Tibial nerve (tissue), 4 donors: ENCODE measurements at regions not wholly inside any gene's neighbourhood (a gene's known extent, or its start where the extent isn't known, plus 50 kb on each side); places are given as distances from the start of the nearest gene placed in this dataset.

Source experiments
- DNase-seq, 2 donors: peaks; one replicate each; pipeline ENCODE4 v3.0.0-alpha.2; 2019; ENCODE audit warnings: low spot score in 2 of 2
- H3K27ac ChIP-seq, 4 donors: fragments of 200-600 bp; sonication (generic) in 3 of 4; one replicate each; pipeline ENCODE4 v1.5.1; 2017 to 2019; ENCODE audit warnings: mild to moderate bottlenecking in 1 of 4
- H3K27me3 ChIP-seq, 2 donors: fragments of 200-600 bp; sonication (generic) in 1 of 2; one replicate each; pipeline versions ENCODE4 v1.5.1 to v1.6.0; 2017 to 2019
- H3K36me3 ChIP-seq, 3 donors: fragments of 200-600 bp; sonication (generic); one replicate each; pipeline ENCODE4 v1.5.1; 2018 to 2019
- H3K4me1 ChIP-seq, 4 donors: fragments of 200-600 bp; sonication (generic) in 3 of 4; one replicate each; pipeline ENCODE4 v1.5.1; 2017 to 2019
- H3K4me3 ChIP-seq, 4 donors: fragments of 200-600 bp; sonication (generic) in 3 of 4; one replicate each; pipeline ENCODE4 v1.5.1; 2017 to 2019; ENCODE audit warnings: mild to moderate bottlenecking in 1 of 4, moderate library complexity in 1 of 4
- H3K9me3 ChIP-seq, 4 donors: fragments of 200-600 bp; sonication (generic) in 3 of 4; one replicate each; pipeline ENCODE4 v1.5.1; 2017 to 2019
- EP300 ChIP-seq, 2 donors: sonication (generic); formaldehyde crosslinking; IDR thresholded peaks; one replicate each; pipeline ENCODE4 v1.6.1; 2017; ENCODE audit warnings: antibody characterized with exemption in 2 of 2, mild to moderate bottlenecking in 1 of 2
- POLR2A ChIP-seq, 2 donors: fragments of 450-650 bp; IDR thresholded peaks; one replicate each; pipeline ENCODE4 v1.6.1; 2017; ENCODE audit warnings: antibody characterized with exemption in 2 of 2, mild to moderate bottlenecking in 2 of 2, moderate library complexity in 2 of 2
- WGBS, 2 donors: methylation state at CpG; one replicate each; pipeline ENCODE4 v1.1.5; 2018; 5-methylcytosine and 5-hydroxymethylcytosine counted together
- TF ChIP-seq, protein P1 (sequence below), 5 experiments: fragments of 200-600 bp in 3 of 5; fragments of 450-650 bp in 2 of 5; sonication (generic) in 3 of 5; IDR thresholded peaks; one replicate each; pipeline ENCODE4 v1.5.1; 2016 to 2019; ENCODE audit warnings: antibody characterized with exemption in 5 of 5, mild to moderate bottlenecking in 3 of 5, moderate library complexity in 2 of 5

DNA sequence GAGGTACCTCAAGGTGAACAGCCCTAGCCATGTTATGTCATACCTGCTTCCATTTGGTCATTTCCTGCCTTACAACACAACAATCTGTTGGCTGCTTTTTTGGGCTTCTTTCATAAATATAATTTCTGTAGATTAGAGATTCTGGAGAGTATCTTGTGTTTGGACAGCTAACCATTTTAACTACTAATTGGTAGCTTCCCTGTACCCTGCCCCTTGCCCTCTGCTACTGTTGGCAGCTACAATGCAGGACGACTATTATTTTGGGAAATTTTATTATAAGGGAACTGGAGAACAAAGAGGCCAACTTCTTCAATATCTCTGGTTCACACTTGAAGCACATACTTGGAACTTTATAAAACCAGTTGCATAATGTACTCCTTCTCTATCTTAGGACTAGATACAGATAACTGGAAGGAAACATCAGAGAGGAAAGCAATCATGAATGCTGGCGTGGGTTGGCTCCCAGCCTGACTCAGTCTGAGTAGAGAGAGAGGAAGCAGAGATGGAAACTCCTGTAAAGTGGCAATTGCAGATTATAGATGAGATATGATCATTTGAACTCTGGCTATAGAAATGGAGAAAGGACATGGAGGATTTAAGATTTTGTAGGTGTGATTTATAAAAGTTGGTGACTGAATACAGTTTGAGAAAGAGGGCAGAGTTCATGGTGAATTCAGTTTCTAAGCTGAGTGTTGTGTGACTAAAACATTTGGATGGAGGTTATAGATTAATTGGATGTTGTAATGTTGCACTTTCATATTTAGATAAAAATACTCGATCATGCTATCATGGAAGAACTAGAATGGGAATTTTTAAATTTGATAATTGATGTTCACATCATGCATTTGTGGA is 74.5 kb downstream of the MDH1 start:
- Histone ChIP-seq H3K4me3 (no peak overlapping the region), H3K27ac (no peak overlapping the region), H3K9me3 (no peaks in the 10 kb centered on the region), H3K27me3 (no peaks in the 10 kb centered on the region), H3K36me3 (no peaks in the 10 kb centered on the region), H3K4me1 (no peaks in the 10 kb centered on the region)
- no peak for TF ChIP-seq EP300 (IDR thresholded peaks at IDR 0.05)
- no peak for TF ChIP-seq POLR2A (IDR thresholded peaks at IDR 0.05)
- TF ChIP-seq, protein P1, sequence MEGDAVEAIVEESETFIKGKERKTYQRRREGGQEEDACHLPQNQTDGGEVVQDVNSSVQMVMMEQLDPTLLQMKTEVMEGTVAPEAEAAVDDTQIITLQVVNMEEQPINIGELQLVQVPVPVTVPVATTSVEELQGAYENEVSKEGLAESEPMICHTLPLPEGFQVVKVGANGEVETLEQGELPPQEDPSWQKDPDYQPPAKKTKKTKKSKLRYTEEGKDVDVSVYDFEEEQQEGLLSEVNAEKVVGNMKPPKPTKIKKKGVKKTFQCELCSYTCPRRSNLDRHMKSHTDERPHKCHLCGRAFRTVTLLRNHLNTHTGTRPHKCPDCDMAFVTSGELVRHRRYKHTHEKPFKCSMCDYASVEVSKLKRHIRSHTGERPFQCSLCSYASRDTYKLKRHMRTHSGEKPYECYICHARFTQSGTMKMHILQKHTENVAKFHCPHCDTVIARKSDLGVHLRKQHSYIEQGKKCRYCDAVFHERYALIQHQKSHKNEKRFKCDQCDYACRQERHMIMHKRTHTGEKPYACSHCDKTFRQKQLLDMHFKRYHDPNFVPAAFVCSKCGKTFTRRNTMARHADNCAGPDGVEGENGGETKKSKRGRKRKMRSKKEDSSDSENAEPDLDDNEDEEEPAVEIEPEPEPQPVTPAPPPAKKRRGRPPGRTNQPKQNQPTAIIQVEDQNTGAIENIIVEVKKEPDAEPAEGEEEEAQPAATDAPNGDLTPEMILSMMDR (IDR thresholded peaks at IDR 0.05), result no peak
- WGBS, 2 donors, result 64 to 70% methylated on average over 3 of the region's 3 CpGs
- DNase-seq, result no peak

DNA sequence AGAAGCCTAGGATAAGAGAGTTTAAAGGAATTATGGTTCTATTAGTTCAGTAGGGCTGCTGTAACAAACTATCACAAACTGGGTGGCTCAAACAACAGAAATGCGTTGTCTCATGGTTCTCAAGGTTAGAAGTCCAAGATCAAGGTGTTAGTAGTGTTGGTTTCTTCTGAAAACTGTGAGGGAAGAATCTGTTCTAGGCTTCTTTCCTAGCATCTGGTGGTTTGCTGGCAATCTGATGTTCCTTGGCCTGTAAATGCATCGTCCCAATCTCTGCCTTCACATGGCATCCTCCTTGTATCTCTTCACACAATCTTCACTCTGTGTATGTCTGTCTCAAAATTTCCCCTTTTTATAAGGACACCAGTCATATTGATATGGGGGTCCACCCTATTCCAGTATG is 76.3 kb downstream of the MDH1 start:
- no peaks in the 10 kb centered on the region for H3K36me3 ChIP-seq
- H3K27me3 ChIP-seq, result no peaks in the 10 kb centered on the region
- no peak overlapping the region for H3K4me3 ChIP-seq
- no peaks in the 10 kb centered on the region for H3K4me1 ChIP-seq
- WGBS, 2 donors, result 43 to 71% methylated on average over 2 of the region's 2 CpGs
- H3K9me3 ChIP-seq, result no peaks in the 10 kb centered on the region
- H3K27ac ChIP-seq, result no peak overlapping the region
- no peak for TF ChIP-seq POLR2A (IDR thresholded peaks at IDR 0.05)
- no peak for TF ChIP-seq EP300 (IDR thresholded peaks at IDR 0.05)
- TF ChIP-seq, protein P1 (IDR thresholded peaks at IDR 0.05), result no peak
- DNase-seq, result no peak

DNA sequence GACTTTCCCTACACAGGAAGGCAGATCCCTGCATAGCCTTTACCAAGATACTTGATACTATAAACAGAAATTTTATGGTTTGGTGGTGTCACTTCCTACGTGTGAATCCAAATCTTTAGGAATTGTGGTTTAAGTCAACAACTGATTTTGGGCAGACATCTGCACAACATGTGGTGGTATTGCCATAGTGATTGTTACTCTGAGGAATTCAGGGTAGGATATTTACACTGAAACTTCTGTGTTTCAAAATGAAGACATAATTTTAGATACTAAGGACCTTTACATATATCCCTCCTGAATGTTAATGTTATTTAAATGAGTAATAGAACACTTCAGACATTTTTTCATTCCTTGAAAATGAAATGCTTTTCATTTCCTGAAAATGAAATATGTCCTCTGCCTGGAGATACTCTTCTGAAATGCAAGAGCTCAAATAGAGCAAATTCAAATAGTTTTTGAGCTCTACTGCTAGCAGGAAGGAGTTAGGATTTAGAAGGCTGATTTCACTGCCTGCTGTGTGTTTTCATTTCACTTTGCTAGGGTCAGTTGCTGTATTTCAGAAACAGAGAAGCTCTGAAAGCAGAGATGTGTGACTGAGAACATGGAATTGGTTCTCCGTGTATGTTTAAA is 77.2 kb downstream of the MDH1 start:
- 42 to 47% methylated on average over 2 of the region's 2 CpGs for WGBS, 2 donors
- no peak for DNase-seq
- H3K4me3 ChIP-seq, result no peak overlapping the region

DNA sequence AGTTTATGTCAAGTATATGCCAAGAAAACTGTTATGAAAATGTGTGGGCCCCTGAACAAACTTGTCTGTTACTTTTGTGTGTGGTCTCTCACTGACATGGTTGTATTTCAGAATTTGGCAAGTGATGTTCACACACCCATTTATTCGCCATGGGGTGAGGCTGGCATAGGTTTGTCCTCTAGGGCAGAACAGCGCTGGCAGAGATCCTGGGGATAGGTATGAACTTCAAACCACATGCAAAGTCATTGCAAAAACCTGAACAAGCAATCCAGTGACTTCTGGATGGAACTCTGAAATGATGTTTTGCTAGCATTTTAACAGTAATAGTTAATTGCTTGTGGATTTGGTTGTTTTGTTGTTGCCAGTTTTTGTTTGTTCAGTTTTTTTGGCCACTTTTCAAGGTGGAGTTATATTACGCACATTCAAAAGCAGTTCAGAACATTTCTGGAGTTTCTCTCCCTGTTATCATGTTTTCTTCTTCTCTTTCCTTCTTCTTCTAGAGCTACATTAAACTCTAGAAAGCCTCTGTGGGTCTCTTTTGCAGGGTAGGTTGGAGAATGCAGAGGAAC is 78.5 kb downstream of the MDH1 start:
- WGBS, 2 donors, result 74 to 77% methylated on average over 3 of the region's 3 CpGs
- no peak for DNase-seq
- Histone ChIP-seq H3K4me3 (no peak overlapping the region), H3K9me3 (no peaks in the 10 kb centered on the region), H3K36me3 (no peaks in the 10 kb centered on the region), H3K27me3 (no peaks in the 10 kb centered on the region), H3K27ac (no peak overlapping the region), H3K4me1 (no peaks in the 10 kb centered on the region)
- TF ChIP-seq, protein P1 (IDR thresholded peaks at IDR 0.05), result no peak
- no peak for TF ChIP-seq EP300 (IDR thresholded peaks at IDR 0.05)
- no peak for TF ChIP-seq POLR2A (IDR thresholded peaks at IDR 0.05)

More for the DNA sequence above, 77.2 kb downstream of the MDH1 start:
- no peaks in the 10 kb centered on the region for H3K4me1 ChIP-seq
- no peak overlapping the region for H3K27ac ChIP-seq
- H3K36me3 ChIP-seq, result no peaks in the 10 kb centered on the region
- no peak for TF ChIP-seq POLR2A (IDR thresholded peaks at IDR 0.05)
- no peaks in the 10 kb centered on the region for H3K9me3 ChIP-seq
- H3K27me3 ChIP-seq, result no peaks in the 10 kb centered on the region

DNA sequence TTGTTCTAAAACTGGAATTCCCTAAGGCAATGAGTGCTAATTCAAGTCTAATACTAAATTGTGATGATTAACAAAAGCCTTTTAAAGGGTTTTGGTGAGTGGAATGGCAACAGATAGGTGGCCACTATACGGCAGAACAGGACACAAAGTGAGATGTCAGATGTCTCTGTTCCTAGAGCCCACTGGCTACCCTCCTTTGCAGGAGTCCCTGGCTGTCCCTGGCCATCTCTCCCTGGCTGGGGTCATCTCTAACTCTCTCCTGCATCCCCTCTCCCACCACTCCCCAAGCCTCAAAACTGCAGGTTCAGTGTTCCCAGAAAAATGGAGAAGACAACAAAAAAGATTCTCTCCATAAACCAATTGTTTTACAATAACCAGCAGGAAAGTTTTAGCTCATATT is 79.2 kb downstream of the MDH1 start:
- DNase-seq, result no peak
- 45 to 50% methylated on average over 1 of the region's 1 CpG for WGBS, 2 donors

More for the DNA sequence above, 79.2 kb downstream of the MDH1 start:
- Histone ChIP-seq H3K9me3 (no peaks in the 10 kb centered on the region), H3K4me1 (no peaks in the 10 kb centered on the region), H3K27ac (no peak overlapping the region), H3K36me3 (no peaks in the 10 kb centered on the region), H3K4me3 (no peak overlapping the region), H3K27me3 (no peaks in the 10 kb centered on the region)
- TF ChIP-seq EP300 (IDR thresholded peaks at IDR 0.05), result no peak
- TF ChIP-seq, protein P1 (IDR thresholded peaks at IDR 0.05), result no peak
- no peak for TF ChIP-seq POLR2A (IDR thresholded peaks at IDR 0.05)
